ENCODE measurements at regions not wholly inside any gene's neighbourhood (a gene's known extent, or its start where the extent isn't known, plus 50 kb on each side); places are given as distances from the start of the nearest gene placed in this dataset.

- Mint-ChIP-seq H3K4me3 (no peak overlapping the region), H3K27me3 (peaks cover 37% of the 10 kb centered on the region), H3K27ac (ENCODE audit: low read depth) (no peak overlapping the region), H3K4me1 (no peaks in the 10 kb centered on the region), H3K36me3 (ENCODE audit: insufficient read depth) (peaks cover 3% of the 10 kb centered on the region), H3K9me3 (peaks cover 5% of the 10 kb centered on the region)
- DNase-seq (ENCODE audit: low spot score in 2 of 2) (no peak), ATAC-seq (replicated peaks; ENCODE audit: extremely low read depth, poor library complexity, severe bottlenecking) (no peak)
Measured at GRCh38 chr19:42662712-42663111, 68.0 kb upstream of the CEACAM8 start.

- no peak overlapping the region for H3K4me3 Mint-ChIP-seq
Measured at GRCh38 chr19:42660353-42660752, 65.6 kb upstream of the CEACAM8 start.

GRCh38 chr19:42658076-42658475 is 63.4 kb upstream of the CEACAM8 start:
- DNase-seq (ENCODE audit: low spot score in 2 of 2) (no peak), ATAC-seq (replicated peaks; ENCODE audit: extremely low read depth, poor library complexity, severe bottlenecking) (no peak)
- Mint-ChIP-seq H3K9me3 (peaks cover 5% of the 10 kb centered on the region), H3K4me3 (no peak overlapping the region), H3K27ac (ENCODE audit: low read depth) (no peak overlapping the region), H3K4me1 (no peaks in the 10 kb centered on the region), H3K27me3 (peaks cover 41% of the 10 kb centered on the region), H3K36me3 (ENCODE audit: insufficient read depth) (no peaks in the 10 kb centered on the region)

More at GRCh38 chr19:42660353-42660752, 65.6 kb upstream of the CEACAM8 start:
- Mint-ChIP-seq H3K27ac (ENCODE audit: low read depth) (no peak overlapping the region), H3K9me3 (peaks cover 5% of the 10 kb centered on the region), H3K27me3 (peaks cover 29% of the 10 kb centered on the region), H3K4me1 (no peaks in the 10 kb centered on the region), H3K36me3 (ENCODE audit: insufficient read depth) (no peaks in the 10 kb centered on the region)
- ATAC-seq (replicated peaks; ENCODE audit: extremely low read depth, poor library complexity, severe bottlenecking) (no peak), DNase-seq (ENCODE audit: low spot score in 2 of 2) (no peak)

GRCh38 chr19:42657556-42657955 is 62.8 kb upstream of the CEACAM8 start:
- H3K27ac Mint-ChIP-seq (ENCODE audit: low read depth): no peak overlapping the region
- H3K4me3 Mint-ChIP-seq: no peak overlapping the region
- H3K36me3 Mint-ChIP-seq (ENCODE audit: insufficient read depth): no peaks in the 10 kb centered on the region
- H3K27me3 Mint-ChIP-seq: peaks cover 46% of the 10 kb centered on the region
- no peak for ATAC-seq (replicated peaks; ENCODE audit: extremely low read depth, poor library complexity, severe bottlenecking)
- no peaks in the 10 kb centered on the region for H3K4me1 Mint-ChIP-seq
- peaks cover 5% of the 10 kb centered on the region for H3K9me3 Mint-ChIP-seq
- DNase-seq (ENCODE audit: low spot score in 2 of 2): no peak

GRCh38 chr19:42655748-42656147 is 61.0 kb upstream of the CEACAM8 start:
- Mint-ChIP-seq H3K36me3 (ENCODE audit: insufficient read depth) (no peaks in the 10 kb centered on the region), H3K4me1 (no peaks in the 10 kb centered on the region), H3K4me3 (no peak overlapping the region), H3K27ac (ENCODE audit: low read depth) (no peak overlapping the region), H3K27me3 (peaks cover 57% of the 10 kb centered on the region), H3K9me3 (peaks cover 5% of the 10 kb centered on the region)
- no peak for DNase-seq (ENCODE audit: low spot score in 2 of 2)
- no peak for ATAC-seq (replicated peaks; ENCODE audit: extremely low read depth, poor library complexity, severe bottlenecking)

- DNase-seq (ENCODE audit: low spot score in 2 of 2) (no peak), ATAC-seq (replicated peaks; ENCODE audit: extremely low read depth, poor library complexity, severe bottlenecking) (no peak)
- Mint-ChIP-seq H3K27ac (ENCODE audit: low read depth) (no peak overlapping the region), H3K4me3 (no peak overlapping the region), H3K4me1 (no peaks in the 10 kb centered on the region), H3K36me3 (ENCODE audit: insufficient read depth) (no peaks in the 10 kb centered on the region), H3K9me3 (no peaks in the 10 kb centered on the region), H3K27me3 (peaks cover 62% of the 10 kb centered on the region)
Measured at GRCh38 chr19:42653841-42654240, 59.1 kb upstream of the CEACAM8 start.

- ATAC-seq (replicated peaks; ENCODE audit: extremely low read depth, poor library complexity, severe bottlenecking): no peak
- H3K4me1 Mint-ChIP-seq: no peaks in the 10 kb centered on the region
- H3K27me3 Mint-ChIP-seq: peaks cover 68% of the 10 kb centered on the region
- no peaks in the 10 kb centered on the region for H3K9me3 Mint-ChIP-seq
- H3K4me3 Mint-ChIP-seq: no peak overlapping the region
- H3K27ac Mint-ChIP-seq (ENCODE audit: low read depth): no peak overlapping the region
- DNase-seq (ENCODE audit: low spot score in 2 of 2): no peak
- no peaks in the 10 kb centered on the region for H3K36me3 Mint-ChIP-seq (ENCODE audit: insufficient read depth)
Measured at GRCh38 chr19:42652021-42652420, 57.3 kb upstream of the CEACAM8 start.
